NCI-H460 (cell line): ENCODE measurements at regions not wholly inside any gene's neighbourhood (a gene's known extent, or its start where the extent isn't known, plus 50 kb on each side); places are given as distances from the start of the nearest gene placed in this dataset.

Experiments
- DNase-seq: peaks from one replicate; pipeline ENCODE4 v3.0.0-alpha.2; 2016; ENCODE audit warnings: low read depth; ENCODE audit errors: extremely low read depth

GRCh38 chr13:53143757-53144339 is 115.2 kb downstream of the OLFM4 start:
- no peak for DNase-seq

DNA sequence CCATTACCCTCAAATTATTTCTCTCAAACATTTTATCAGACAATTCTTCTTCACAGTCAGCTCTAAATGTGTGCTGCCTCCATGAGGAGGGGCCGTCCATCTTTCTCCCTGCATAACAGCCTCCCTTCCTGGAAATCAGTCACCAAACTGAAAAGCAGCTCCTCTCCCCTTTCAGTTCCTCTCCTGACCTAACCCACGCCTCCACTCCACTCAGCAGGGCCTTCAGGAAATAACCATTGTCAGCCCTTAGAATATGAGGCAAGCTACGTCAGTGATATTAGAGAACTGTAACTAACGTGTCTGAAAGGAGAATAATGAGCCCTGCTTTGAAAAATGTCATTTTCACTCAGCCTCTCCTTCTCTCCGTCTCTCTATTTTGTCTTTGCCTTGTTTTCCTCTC is 116.2 kb downstream of the OLFM4 start:
- DNase-seq = no peak

DNA sequence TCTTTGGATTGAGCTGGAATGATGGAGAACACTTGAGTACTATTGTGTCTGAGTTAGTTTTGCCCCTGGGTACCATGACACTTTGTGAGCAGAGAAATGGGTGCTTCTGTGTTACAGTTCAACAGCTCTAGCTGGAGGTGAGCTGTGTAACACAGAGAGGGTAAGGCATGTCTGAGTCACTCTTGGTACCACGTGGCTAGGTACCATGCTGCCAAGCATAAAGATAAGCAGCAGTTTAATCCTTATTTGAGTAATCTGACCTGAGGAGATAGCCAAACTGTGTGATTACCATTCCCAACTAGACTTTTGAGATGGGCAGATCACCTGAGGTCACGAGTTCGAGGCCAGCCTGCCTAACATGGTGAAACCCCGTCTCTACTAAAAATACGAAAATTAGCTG is 122.0 kb downstream of the OLFM4 start:
- DNase-seq = no peak

DNA sequence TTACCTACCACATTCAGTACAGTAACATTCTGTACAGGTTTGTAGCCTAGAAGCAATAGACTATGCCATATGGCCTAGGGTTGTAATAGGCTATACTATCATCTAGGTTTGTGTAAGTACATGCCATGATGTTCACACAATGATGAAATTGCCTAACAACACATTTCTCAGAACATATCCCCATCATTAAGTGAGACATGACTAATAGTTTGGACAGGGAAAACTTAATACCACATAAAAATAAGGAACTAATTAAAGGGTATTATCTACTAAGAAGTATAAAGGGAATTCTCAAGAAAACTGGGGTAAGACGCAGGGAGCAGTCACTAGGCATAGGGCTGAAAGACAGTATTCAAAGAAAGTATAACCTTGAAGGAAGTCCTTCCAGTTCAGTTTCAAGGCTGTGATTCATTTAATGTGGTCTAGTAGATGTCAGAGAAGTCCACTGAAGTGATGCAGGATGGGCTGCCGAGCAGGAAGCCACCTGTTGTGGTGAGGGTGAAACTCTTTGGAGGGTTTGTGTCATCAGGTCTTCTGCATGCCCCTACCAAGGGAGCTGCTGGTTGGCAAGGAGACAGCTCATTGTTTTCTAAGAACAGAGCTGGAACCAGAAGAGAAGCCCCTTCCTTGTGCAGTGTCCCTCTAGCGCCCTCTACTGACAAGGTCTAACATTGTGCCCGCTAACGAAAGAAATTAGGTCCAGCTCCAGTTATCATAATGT is 122.9 kb downstream of the OLFM4 start:
- peak; percentile 12 for DNase-seq

DNA sequence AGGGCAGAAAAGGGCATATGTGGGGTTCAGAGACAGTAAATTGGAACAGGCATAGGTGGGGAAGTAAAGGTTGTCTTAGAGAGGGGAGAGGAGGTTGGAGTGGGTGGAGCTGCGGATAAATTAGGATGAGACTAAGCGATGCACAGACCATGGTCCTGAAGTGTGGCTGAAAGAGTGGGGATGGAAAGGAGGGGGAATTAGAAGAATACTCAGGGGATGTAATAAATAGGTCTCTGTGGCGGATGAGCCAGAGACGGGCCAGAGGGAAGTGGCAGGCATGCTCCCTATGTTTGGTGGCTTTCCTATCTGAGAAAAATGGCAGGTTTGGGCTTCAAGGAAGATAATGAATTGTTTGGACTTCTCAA is 123.4 kb downstream of the OLFM4 start:
- no peak for DNase-seq

DNA sequence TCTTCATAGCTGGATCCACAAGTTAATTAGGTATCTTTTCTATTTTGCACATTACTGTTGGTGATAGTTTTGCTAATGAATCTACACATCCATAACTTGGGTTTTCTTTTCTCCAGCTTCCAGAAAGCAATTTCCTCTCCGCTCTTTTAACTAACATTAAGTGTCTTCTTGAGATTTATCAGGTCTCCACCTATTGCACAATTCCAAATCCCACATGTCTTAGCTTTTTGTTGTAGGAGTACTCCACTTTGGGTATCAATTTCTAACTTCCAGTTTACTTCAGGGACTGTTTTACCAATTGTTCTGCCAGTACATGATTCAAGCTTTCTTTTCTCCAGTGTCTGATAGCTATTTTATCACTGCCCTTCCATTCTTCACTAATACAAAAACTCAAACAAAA is 129.6 kb downstream of the OLFM4 start:
- DNase-seq = no peak

DNA sequence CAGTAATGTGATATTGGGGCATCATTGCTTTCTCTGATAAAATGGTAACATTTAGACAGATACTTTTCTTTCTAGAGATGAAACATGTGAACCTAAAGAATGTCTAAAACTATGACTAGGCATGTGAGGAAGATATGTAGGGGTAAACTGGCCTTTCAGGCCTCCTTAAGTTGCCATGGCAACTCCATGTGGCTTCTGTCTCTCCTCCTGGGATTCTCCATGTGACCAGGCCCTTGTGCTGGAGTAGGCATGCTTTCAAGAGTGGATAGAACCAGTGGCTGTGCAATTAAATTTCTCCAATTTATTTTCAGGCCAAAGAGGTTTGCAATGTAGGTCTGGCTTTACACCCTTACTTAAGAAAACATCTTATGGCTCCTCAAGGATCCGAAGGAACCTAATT is 130.8 kb downstream of the OLFM4 start:
- no peak for DNase-seq

DNA sequence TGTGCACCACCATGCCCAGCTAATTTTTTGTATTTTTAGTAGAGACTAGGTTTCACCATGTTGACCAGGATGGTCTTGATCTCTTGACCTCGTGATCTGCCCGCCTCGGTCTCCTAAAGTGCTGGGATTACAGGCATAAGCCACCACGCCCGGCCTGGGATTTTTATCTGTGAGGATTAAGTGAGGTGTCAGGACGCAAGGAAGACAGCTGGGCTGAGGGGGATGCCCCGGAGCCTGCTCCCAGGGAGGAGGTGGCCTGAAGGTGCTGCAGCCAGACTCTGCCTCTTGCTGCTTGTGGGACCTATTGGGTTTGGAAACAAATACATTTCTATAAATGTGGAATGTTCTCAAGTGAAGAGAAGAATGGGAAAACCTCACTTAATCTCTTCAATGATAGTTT is 131.6 kb downstream of the OLFM4 start:
- no peak for DNase-seq

DNA sequence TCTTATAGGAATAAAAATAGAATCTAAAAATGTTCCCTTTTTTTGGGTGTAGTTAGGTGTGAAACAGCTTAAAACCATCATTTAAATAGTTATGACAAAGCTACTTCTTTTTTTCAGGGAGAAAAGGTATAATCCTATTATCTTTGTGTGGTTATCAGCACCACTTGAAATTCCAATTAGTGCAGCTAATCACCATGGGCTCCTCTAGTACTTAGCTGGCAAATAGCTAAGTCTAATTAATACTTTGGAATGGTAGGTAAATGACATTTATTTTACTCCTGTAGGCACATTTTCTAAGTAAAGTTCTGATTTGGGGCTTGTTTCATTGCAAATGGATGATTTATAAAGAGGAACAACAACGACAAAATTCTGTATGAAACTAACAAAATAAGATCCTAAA is 132.6 kb downstream of the OLFM4 start:
- no peak for DNase-seq

DNA sequence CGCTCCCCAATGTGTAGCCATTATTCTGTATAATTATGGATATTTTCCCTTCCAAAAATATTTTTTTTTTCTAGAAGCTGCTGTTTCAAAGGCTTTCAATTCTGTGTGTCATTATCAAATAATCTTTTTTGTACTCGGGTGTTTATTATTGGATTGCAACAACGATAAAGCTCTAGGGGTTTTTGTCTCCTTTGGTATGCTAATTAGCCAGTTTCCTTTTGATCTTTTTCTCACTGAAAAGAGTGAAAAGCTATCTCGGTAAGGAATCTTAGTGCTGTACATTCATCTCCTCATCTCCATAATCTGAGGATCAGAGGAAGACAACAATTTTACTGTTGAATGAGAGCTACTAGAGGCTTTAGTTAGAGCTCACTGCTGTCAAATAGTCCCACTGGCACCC is 136.6 kb downstream of the OLFM4 start:
- no peak for DNase-seq

- DNase-seq = no peak
These were observed 138.9 kb downstream of the OLFM4 start for GRCh38 chr13:53167561-53167960.

DNA sequence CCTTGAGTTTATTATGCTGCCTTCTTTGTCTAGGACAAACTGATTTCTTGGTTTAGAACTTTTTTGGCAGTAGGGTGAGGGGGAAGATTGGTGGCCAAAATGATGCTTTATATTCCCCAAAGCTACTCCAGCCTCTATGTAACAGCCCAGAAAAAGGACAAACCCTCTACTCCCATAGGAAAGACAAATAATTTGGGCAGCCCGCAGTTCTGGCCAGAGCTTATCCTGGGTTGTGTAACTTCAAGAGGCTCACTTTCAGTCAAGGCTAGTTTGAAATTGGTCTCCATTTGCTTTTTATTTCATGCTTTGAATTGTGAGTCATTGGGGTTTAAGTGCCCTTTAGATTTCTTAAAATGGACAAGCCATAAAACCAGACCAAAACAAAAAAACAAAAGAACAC is 142.3 kb downstream of the OLFM4 start:
- DNase-seq = no peak

GRCh38 chr13:53174545-53174944 is 145.9 kb downstream of the OLFM4 start:
- DNase-seq = no peak

DNA sequence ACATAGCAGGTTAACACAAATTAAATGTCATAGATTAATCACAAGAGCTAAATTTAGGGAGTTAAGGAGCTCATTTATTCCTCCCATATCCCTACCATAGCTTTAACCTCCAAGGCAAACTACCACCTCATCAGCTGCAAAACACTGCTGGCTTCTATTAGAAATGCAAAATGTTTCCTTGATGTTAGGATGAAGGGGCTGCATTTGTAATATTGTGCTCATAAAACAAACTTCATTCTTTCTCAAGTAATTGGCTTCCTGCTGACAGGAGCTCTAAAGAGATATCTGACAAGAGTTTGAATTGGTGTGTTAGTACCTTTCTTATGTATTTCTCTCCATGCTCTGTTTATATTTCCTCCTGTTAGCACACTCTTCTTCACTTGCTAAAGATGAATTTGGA is 152.1 kb downstream of the OLFM4 start:
- no peak for DNase-seq

DNA sequence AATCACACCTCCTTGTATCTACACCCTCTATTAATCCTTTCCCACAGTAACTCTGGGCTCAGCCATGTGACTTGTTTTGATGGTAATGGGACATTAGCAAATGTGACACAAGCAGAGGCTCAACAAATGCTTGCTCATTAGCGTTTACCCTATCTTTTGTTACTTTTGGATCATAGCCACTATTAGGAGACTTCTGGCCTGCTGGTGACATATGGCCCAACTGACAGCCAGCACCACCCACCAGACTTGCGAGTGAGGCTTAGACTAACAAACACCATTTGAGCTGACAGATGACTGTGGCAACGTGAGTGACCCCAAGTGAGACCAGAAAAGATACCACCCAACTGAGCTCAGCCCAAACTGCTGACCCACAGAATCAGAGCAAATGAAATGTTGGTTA is 154.1 kb downstream of the OLFM4 start:
- DNase-seq = no peak

DNA sequence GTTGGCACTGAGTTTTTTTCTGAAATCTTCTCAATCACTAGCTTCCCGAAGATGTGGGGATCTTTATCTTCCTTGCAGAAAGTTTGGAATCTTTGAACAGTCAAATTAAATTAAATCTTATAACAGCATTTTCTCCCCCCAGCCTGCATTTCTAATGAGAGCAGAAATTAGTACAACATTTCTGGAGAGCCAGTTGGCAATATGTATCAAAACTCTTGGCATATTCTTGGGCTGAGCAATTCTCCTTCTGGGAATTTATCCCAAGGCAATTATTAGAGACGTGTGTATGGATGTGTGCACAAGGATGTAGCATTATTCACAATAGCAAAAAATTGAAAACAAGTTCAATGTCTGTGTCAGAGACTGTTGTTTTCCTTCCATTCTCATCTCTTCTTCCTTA is 159.5 kb downstream of the OLFM4 start:
- no peak for DNase-seq

DNA sequence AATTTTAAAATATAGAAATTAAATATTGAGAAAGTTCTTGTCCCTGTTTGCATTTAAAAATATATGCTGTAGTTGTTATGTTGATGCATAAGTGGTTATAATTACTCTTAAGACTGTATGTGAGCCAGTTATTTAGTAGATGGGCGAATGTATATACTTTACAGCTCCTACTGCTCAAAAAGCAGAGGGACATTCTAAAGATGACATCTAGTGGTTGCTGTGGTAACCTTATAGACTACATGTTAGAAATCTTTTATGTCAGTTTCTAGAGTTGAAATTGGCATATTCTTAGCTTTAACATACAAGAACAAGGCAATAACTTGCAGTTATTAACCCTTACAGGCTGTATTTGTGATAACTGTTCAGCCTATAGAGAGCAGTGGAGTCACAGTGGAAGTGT is 160.5 kb downstream of the OLFM4 start:
- no peak for DNase-seq

DNA sequence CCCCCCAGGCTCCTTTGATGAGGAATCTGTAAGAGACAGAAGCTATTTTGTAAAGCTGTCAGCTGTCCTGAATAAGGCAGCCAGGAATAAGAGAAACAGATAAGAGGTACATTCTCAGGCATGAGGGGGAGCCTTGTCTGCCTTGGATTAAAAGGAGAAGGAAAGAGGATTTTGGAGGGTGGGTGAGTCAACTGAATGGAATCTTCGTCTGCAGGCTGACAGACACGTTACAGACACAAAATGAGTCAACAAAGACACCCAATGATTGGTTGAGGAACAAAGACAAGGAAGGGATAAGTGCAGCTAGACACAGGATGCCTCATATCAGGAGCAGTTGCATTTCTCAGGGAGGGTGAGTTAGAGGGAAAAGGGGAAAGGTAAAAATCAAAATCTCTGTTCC is 162.5 kb downstream of the OLFM4 start:
- no peak for DNase-seq

GRCh38 chr13:53197424-53197823 is 168.8 kb downstream of the OLFM4 start:
- no peak for DNase-seq

DNA sequence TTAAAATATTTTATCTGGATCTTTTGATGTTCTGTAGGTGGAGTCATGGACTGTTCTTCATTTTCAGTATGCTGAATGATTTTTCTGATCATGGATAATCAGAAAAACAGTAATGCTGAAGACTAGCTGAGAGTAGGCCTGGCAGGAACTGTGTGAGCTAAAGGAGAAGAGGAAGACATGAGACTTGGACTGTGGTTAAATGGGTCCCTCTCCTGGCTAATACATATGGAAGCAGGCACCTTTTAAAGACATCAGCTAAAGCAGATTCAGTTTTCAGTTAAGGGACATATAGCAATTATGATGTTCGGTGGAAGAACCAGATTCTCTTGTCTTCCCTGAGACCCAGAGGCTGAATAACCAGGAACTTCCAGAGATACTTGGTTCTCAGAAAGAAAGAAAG is 169.4 kb downstream of the OLFM4 start:
- DNase-seq = no peak

DNA sequence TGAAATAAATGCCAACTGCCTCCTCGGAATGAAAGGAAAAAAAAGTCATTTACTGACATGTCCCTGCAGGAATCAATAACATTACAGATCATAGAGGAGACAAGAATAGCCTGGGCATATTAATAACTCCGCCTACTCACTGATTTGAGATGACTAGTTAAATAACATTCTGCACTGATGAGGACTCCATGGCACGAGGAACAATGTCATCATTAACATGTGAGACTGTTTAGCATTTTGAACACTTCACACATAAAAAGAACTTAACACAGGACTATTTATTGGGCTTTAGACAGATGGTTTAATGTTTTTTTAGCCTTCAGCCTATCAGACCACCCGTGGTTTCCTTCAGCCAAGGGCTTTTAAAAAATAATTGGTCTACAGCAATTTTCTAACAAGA is 170.1 kb downstream of the OLFM4 start:
- no peak for DNase-seq

DNA sequence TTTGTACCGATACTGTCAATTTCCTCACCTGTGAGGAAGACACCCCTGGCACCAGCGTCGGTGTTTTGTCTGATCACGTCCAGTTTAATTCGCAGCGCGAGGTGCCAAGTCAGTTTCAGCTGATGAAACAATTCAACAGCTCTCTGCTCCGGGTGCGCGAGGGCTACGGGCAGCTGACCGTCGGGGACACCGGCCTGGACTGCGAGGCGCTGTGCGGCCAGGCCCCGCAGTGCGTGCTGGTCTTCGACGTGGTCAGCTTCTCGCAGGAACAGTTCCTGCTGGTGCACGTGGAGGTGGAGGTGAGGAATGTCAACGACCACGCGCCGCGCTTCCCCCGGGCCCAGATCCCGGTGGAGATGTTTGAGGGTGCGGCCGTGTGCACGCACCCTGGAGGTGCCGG is 171.5 kb downstream of the OLFM4 start:
- DNase-seq = no peak
